Activated B cell treated with CpG ODN at 0.5 μM for 24 hours (primary cell): ENCODE measurements at regions not wholly inside any gene's neighbourhood (a gene's known extent, or its start where the extent isn't known, plus 50 kb on each side); places are given as distances from the start of the nearest gene placed in this dataset.

Experiments
- ATAC-seq: fragments of 200-7000 bp; cut with Tn5 transposase; one replicate; pipeline ENCODE4 v1.10.0; 2021; ENCODE audit warnings: low read depth, mild to moderate bottlenecking, moderate library complexity
- CTCF ChIA-PET: fragments of 350-600 bp; sonication (Branson Sonifier 250); formaldehyde crosslinking; loops from one replicate; lab custom pipeline; 2021; ENCODE audit warnings: antibody characterized with exemption; lab: Charles Lee
- POLR2A ChIA-PET: fragments of 350-600 bp; sonication (Branson Sonifier 250); formaldehyde crosslinking; loops from one replicate; lab custom pipeline; 2021; ENCODE audit warnings: antibody characterized with exemption; lab: Charles Lee
- DNase-seq: peaks from one replicate; pipeline ENCODE4 v3.0.0; 2022
- H3K27ac Mint-ChIP-seq: one replicate; pipeline ENCODE4 v1.8.0; 2020; ENCODE audit warnings: mixed read lengths
- H3K27me3 Mint-ChIP-seq: one replicate; pipeline ENCODE4 v1.8.0; 2021; ENCODE audit warnings: mixed read lengths
- H3K36me3 Mint-ChIP-seq: one replicate; pipeline ENCODE4 v1.8.0; 2021; ENCODE audit warnings: low read depth, mixed read lengths
- H3K4me1 Mint-ChIP-seq: one replicate; pipeline ENCODE4 v1.8.0; 2021; ENCODE audit warnings: mixed read lengths
- H3K4me3 Mint-ChIP-seq: one replicate; pipeline ENCODE4 v1.8.0; 2020; ENCODE audit warnings: mild to moderate bottlenecking, mixed read lengths
- H3K9me3 Mint-ChIP-seq: one replicate; pipeline ENCODE4 v1.8.0; 2020; ENCODE audit warnings: mixed read lengths
- intact Hi-C: fragments of 100-400 bp; cut with micrococcal nuclease; formaldehyde crosslinking; loops from one replicate; pipeline ENCODE4 v1.15.1; 2024
- TF ChIP-seq, protein P1 (sequence below): fragments of 200-600 bp; IDR thresholded peaks from one replicate; pipeline ENCODE4 v1.8.0; 2022; ENCODE audit warnings: antibody characterized with exemption, mild to moderate bottlenecking

DNA sequence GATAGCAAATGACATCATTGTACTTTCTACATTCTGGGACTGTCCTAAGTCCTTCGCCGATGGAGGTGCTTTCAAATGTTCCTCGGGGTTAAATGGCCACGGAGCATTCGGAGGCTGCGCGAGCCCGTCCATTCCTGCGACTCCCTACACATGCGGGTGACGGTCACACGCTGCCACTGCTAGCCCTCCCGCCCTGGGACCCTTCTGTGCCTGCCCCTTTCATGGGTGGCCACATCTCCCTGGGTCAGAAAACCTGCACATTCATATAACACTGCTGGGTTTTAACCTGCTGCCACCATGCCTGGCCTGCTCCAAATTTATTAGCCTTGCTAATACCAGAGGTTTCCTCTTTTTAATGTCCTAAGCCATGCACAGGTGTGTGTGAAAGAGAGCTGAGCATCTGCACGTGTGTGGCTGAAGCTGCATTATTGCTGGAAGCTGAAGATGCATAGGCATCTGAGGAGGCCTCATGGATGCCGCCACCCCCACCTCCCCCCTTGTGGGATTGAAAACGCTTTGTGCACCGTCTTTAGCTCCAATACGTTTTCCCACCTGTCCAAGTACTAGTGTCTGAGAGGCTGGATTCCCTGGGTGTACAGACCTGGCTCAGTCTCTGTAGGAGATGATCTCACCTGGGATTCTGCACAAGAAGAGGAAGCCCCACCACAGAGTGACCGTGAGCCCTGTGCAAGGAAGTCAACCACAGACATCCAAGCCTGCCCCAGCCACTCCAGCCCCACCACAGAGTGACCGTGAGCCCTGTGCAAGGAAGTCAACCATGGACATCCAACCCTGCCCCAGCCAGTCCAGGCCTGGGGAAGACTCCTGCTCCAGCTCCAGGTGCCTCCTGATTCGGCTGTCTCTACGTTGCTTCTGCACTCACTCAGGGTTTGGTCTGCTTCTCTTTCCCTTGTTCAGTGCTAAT lies 626.4 kb downstream of the BRD1 start:
- ChIA-PET POLR2A (no interaction called here), CTCF (no interaction called here)
- TF ChIP-seq, protein P1, sequence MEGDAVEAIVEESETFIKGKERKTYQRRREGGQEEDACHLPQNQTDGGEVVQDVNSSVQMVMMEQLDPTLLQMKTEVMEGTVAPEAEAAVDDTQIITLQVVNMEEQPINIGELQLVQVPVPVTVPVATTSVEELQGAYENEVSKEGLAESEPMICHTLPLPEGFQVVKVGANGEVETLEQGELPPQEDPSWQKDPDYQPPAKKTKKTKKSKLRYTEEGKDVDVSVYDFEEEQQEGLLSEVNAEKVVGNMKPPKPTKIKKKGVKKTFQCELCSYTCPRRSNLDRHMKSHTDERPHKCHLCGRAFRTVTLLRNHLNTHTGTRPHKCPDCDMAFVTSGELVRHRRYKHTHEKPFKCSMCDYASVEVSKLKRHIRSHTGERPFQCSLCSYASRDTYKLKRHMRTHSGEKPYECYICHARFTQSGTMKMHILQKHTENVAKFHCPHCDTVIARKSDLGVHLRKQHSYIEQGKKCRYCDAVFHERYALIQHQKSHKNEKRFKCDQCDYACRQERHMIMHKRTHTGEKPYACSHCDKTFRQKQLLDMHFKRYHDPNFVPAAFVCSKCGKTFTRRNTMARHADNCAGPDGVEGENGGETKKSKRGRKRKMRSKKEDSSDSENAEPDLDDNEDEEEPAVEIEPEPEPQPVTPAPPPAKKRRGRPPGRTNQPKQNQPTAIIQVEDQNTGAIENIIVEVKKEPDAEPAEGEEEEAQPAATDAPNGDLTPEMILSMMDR = no peak
- Mint-ChIP-seq H3K9me3 (no peaks in the 10 kb centered on the region), H3K36me3 (no peaks in the 10 kb centered on the region), H3K27me3 (no peaks in the 10 kb centered on the region), H3K4me3 (no peak overlapping the region), H3K4me1 (no peaks in the 10 kb centered on the region), H3K27ac (no peak overlapping the region)
- intact Hi-C loops = no loop called here
- DNase-seq (no peak), ATAC-seq (no peak)

DNA sequence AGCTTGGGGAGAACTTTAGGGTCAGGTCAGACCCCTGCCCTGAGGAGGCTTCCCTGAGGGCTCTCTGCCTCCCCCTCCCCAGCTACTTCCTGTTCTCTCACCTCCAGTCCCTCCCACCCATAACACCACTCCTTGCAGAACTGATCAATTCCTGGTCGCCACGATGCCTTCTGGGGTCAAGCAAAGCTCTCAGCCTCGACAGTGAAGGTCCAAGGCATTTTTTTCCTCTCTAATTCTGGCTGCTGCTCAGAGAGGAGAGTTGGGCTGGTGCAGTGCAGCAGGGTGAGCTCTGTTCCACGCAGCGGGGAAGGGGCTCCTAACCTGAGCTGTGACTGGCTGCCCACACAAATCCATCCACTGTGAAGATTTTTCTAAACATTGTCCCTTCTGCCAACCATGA lies 628.4 kb downstream of the BRD1 start:
- Mint-ChIP-seq H3K4me3 (no peak overlapping the region), H3K9me3 (no peaks in the 10 kb centered on the region), H3K36me3 (no peaks in the 10 kb centered on the region), H3K4me1 (no peaks in the 10 kb centered on the region), H3K27me3 (no peaks in the 10 kb centered on the region), H3K27ac (no peak overlapping the region)
- DNase-seq = no peak
- intact Hi-C loops = no loop called here
- TF ChIP-seq, protein P1 = no peak
- CTCF ChIA-PET = no interaction called here
- POLR2A ChIA-PET = no interaction called here
- ATAC-seq = no peak

DNA sequence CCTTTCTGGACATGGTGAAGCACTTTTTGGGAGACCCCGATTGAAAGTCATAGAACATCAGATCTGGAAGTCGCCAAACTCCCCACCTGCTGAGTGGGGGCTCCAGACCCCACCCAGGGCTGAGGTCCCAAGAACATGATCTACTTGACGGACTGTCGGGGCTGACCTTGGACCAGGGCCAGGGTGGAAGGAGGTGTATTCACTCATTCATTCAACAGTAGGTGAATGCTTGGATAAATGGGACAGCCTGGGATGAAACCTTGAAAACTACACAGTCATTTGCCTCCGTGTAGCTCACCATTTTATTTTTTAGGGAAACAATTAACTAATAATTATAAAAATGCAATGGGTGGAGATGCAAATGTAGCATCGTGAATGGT lies 629.0 kb downstream of the BRD1 start:
- Mint-ChIP-seq H3K4me1 (no peaks in the 10 kb centered on the region), H3K9me3 (no peaks in the 10 kb centered on the region), H3K27me3 (no peaks in the 10 kb centered on the region), H3K36me3 (no peaks in the 10 kb centered on the region), H3K27ac (no peak overlapping the region), H3K4me3 (no peak overlapping the region)
- ATAC-seq (no peak), DNase-seq (no peak)
- intact Hi-C loops = no loop called here
- TF ChIP-seq, protein P1 = no peak
- POLR2A ChIA-PET = no interaction called here
- CTCF ChIA-PET = no interaction called here

DNA sequence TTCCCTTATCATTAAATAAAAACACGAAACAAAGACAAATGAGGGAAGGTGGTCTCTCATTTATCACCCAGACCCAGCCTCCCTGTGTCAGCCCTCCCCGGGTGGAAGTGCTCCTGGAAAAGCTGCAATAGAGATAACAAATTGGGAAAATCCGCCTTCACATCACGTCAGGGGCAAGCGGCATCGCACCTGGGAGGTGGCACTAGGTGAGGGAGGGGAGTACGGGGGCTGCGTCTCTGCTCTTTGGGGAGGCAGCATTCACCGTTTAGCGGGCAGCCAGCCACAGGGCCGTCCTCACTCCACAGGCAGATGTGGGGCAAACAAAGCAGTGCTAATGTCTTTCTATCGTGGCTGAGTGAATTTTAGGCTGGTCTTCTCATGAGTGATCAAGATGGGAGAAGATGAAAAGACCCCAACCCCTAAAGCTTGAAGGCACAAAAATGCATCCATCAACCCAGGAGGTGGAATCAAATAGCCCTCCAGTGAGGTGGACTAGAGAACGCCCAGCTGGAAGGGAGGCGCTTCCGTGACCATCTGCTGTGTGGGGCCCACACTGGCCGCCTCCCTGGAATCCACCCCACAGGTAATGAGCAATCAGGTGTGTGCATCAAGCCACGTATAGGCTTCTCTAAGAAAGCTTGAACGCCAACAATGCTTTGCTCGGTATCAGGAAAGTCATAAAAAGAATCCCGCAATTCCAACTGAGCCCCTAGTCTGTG lies 629.5 kb downstream of the BRD1 start:
- DNase-seq (no peak), ATAC-seq (no peak)
- intact Hi-C loops = no loop called here
- no peaks in the 10 kb centered on the region for H3K27me3 Mint-ChIP-seq
- no peaks in the 10 kb centered on the region for H3K9me3 Mint-ChIP-seq
- H3K4me3 Mint-ChIP-seq = no peak overlapping the region
- ChIA-PET CTCF (no interaction called here), POLR2A (no interaction called here)
- TF ChIP-seq, protein P1 = no peak
- no peaks in the 10 kb centered on the region for H3K4me1 Mint-ChIP-seq
- H3K27ac Mint-ChIP-seq = no peak overlapping the region
- H3K36me3 Mint-ChIP-seq = no peaks in the 10 kb centered on the region

DNA sequence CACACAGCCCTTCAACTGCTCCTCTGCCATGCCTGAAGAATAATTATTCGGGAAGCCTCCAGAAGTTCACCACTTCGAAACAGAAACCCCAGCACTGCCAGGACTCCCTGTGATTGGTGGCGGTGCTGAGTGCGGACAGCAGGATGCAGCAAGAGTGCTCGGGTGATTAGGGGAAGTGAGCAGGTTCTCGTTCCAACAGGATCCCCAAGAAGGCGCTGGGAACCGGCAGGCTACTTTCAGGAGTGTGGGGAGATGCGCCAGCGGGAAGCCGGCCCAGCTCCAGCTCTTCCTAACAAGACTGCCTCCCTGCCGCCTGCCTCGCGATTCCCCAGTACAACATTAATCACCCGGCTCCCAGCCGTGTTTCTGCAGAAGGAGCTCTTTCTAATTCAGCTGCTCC lies 630.2 kb downstream of the BRD1 start:
- DNase-seq (no peak), ATAC-seq (no peak)
- CTCF ChIA-PET = no interaction called here
- Mint-ChIP-seq H3K4me3 (no peak overlapping the region), H3K36me3 (no peaks in the 10 kb centered on the region), H3K9me3 (no peaks in the 10 kb centered on the region), H3K27me3 (no peaks in the 10 kb centered on the region), H3K27ac (no peak overlapping the region), H3K4me1 (no peaks in the 10 kb centered on the region)
- intact Hi-C loops = no loop called here
- POLR2A ChIA-PET = no interaction called here
- TF ChIP-seq, protein P1 = no peak
